KMS-11 (cell line): ENCODE measurements at regions not wholly inside any gene's neighbourhood (a gene's known extent, or its start where the extent isn't known, plus 50 kb on each side); places are given as distances from the start of the nearest gene placed in this dataset.

ENCODE experiments used
- H2AFZ ChIP-seq: fragments of 200-600 bp; sonication (generic); 2 replicates; pipeline ENCODE4 v1.6.1; 2016; ENCODE audit warnings: antibody characterized with exemption, mixed run types, low read depth
- H3K27ac ChIP-seq: fragments of 200-600 bp; sonication (generic); 2 replicates; pipeline ENCODE4 v1.6.1; 2016; ENCODE audit warnings: mild to moderate bottlenecking, mixed run types
- H3K27me3 ChIP-seq: fragments of 200-600 bp; sonication (generic); 2 replicates; pipeline ENCODE4 v1.6.1; 2017; ENCODE audit warnings: mild to moderate bottlenecking, low read depth, mixed run types, moderate library complexity; ENCODE audit not compliant: insufficient read depth
- H3K36me3 ChIP-seq: fragments of 200-600 bp; sonication (generic); 2 replicates; pipeline ENCODE4 v1.6.1; 2017; ENCODE audit warnings: mild to moderate bottlenecking, mixed run types; ENCODE audit not compliant: insufficient read depth
- H3K4me1 ChIP-seq: fragments of 200-600 bp; sonication (generic); 2 replicates; pipeline ENCODE4 v1.6.1; 2016; ENCODE audit warnings: mild to moderate bottlenecking, low read depth, mixed run types; ENCODE audit not compliant: poor library complexity, severe bottlenecking
- H3K4me2 ChIP-seq: fragments of 200-600 bp; sonication (generic); 2 replicates; pipeline ENCODE4 v1.7.0; 2016; ENCODE audit warnings: mild to moderate bottlenecking, mixed run types
- H3K4me3 ChIP-seq: fragments of 200-600 bp; sonication (generic); IDR thresholded peaks from 2 replicates; pipeline ENCODE4 v1.6.1; 2017; ENCODE audit warnings: low read depth, low read length, mixed read lengths; ENCODE audit not compliant: insufficient read depth
- H3K79me2 ChIP-seq: fragments of 200-600 bp; sonication (generic); 2 replicates; pipeline ENCODE4 v1.6.1; 2016; ENCODE audit warnings: low read depth, mixed run types; ENCODE audit not compliant: insufficient read depth
- H3K9ac ChIP-seq: fragments of 200-600 bp; sonication (generic); 2 replicates; pipeline ENCODE4 v1.6.1; 2016; ENCODE audit warnings: mild to moderate bottlenecking, mixed run types
- H4K20me1 ChIP-seq: fragments of 200-600 bp; sonication (generic); 2 replicates; pipeline ENCODE4 v1.6.1; 2016; ENCODE audit warnings: mild to moderate bottlenecking, mixed run types; ENCODE audit not compliant: insufficient read depth
- TF ChIP-seq, protein P1 (sequence below): fragments of 200-600 bp; sonication (generic); conservative IDR thresholded peaks from 2 replicates; pipeline ENCODE4 v1.6.1; 2017; ENCODE audit warnings: low read depth, mild to moderate bottlenecking, antibody characterized with exemption, low read length, moderate library complexity, mixed read lengths

GRCh38 chr9:94017939-94018531 is 62.9 kb upstream of the BARX1 start:
- no peaks in the 10 kb centered on the region for H3K36me3 ChIP-seq
- H3K27ac ChIP-seq = peak overlapping the region; percentile 67

GRCh38 chr9:94016744-94017143 is 61.6 kb upstream of the BARX1 start:
- no peaks in the 10 kb centered on the region for H3K36me3 ChIP-seq
- no peak overlapping the region for H3K9ac ChIP-seq
- H3K4me2 ChIP-seq = no peak overlapping the region
- H3K27me3 ChIP-seq = no peaks in the 10 kb centered on the region
- no peaks in the 10 kb centered on the region for H3K79me2 ChIP-seq
- no peaks in the 10 kb centered on the region for H4K20me1 ChIP-seq
- H3K27ac ChIP-seq = no peak overlapping the region
- no peak overlapping the region for H3K4me3 ChIP-seq
- H2AFZ ChIP-seq = no peak overlapping the region
- TF ChIP-seq, protein P1, sequence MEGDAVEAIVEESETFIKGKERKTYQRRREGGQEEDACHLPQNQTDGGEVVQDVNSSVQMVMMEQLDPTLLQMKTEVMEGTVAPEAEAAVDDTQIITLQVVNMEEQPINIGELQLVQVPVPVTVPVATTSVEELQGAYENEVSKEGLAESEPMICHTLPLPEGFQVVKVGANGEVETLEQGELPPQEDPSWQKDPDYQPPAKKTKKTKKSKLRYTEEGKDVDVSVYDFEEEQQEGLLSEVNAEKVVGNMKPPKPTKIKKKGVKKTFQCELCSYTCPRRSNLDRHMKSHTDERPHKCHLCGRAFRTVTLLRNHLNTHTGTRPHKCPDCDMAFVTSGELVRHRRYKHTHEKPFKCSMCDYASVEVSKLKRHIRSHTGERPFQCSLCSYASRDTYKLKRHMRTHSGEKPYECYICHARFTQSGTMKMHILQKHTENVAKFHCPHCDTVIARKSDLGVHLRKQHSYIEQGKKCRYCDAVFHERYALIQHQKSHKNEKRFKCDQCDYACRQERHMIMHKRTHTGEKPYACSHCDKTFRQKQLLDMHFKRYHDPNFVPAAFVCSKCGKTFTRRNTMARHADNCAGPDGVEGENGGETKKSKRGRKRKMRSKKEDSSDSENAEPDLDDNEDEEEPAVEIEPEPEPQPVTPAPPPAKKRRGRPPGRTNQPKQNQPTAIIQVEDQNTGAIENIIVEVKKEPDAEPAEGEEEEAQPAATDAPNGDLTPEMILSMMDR = no peak
- peaks cover 29% of the 10 kb centered on the region for H3K4me1 ChIP-seq

More at GRCh38 chr9:94017939-94018531, 62.9 kb upstream of the BARX1 start:
- Histone ChIP-seq H3K4me2 (peak overlapping the region; percentile 43), H3K4me1 (peaks cover 29% of the 10 kb centered on the region), H3K27me3 (no peaks in the 10 kb centered on the region), H4K20me1 (no peaks in the 10 kb centered on the region), H3K79me2 (no peaks in the 10 kb centered on the region), H3K9ac (peak overlapping the region; percentile 30; the same call in 1 of the 2 replicates), H3K4me3 (no peak overlapping the region), H2AFZ (peak overlapping the region; percentile 59)
- TF ChIP-seq, protein P1 = no peak

- TF ChIP-seq, protein P1 = no peak
- H3K4me2 ChIP-seq = no peak overlapping the region
- H3K4me1 ChIP-seq = peaks cover 26% of the 10 kb centered on the region
- no peaks in the 10 kb centered on the region for H3K79me2 ChIP-seq
- no peak overlapping the region for H3K4me3 ChIP-seq
- H3K27ac ChIP-seq = no peak overlapping the region
- no peak overlapping the region for H3K9ac ChIP-seq
- no peak overlapping the region for H2AFZ ChIP-seq
- H4K20me1 ChIP-seq = no peaks in the 10 kb centered on the region
- H3K36me3 ChIP-seq = no peaks in the 10 kb centered on the region
- no peaks in the 10 kb centered on the region for H3K27me3 ChIP-seq
Observed at GRCh38 chr9:94014920-94015319, 59.8 kb upstream of the BARX1 start.

DNA sequence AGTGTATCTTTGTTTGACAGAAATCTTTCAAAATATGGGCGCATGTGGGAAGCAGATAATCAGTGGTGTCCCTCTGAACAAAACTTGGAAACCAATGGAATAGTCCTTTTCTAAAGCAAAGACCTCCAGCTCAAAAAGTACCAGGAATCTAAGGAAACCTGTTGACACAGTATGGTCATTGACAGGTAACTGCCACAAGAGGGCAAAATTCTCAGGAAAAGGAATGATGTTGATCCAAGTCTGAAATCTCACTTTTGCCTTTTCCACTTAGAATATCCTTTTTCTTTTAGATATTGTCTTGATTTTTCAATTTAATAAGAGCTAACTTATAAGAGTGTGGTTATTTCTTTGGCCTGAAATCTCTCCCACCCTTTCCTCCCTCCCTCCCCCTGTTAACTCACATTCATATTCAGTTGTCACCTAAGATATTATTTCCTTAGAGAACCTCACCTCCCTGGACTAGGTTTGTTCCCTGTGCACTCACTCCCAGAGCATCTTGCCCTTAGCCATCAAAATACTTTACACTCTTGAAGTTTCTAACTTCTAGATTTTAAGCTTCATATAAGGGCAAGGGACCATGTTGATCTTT is 59.0 kb upstream of the BARX1 start:
- Histone ChIP-seq H3K4me1 (peaks cover 19% of the 10 kb centered on the region), H3K79me2 (no peaks in the 10 kb centered on the region), H3K9ac (no peak overlapping the region), H3K27ac (no peak overlapping the region), H4K20me1 (no peaks in the 10 kb centered on the region), H3K27me3 (no peaks in the 10 kb centered on the region), H3K4me2 (no peak overlapping the region), H3K4me3 (no peak overlapping the region), H3K36me3 (no peaks in the 10 kb centered on the region), H2AFZ (no peak overlapping the region)
- TF ChIP-seq, protein P1 = peak; percentile 75
